ENCODE measurements at regions not wholly inside any gene's neighbourhood (a gene's known extent, or its start where the extent isn't known, plus 50 kb on each side); places are given as distances from the start of the nearest gene placed in this dataset.
"Not testable (repeated sequence)": the region's sequence is repeated elsewhere in the genome, so short reads cannot be mapped to it uniquely, and the experiment has no call there.

DNA sequence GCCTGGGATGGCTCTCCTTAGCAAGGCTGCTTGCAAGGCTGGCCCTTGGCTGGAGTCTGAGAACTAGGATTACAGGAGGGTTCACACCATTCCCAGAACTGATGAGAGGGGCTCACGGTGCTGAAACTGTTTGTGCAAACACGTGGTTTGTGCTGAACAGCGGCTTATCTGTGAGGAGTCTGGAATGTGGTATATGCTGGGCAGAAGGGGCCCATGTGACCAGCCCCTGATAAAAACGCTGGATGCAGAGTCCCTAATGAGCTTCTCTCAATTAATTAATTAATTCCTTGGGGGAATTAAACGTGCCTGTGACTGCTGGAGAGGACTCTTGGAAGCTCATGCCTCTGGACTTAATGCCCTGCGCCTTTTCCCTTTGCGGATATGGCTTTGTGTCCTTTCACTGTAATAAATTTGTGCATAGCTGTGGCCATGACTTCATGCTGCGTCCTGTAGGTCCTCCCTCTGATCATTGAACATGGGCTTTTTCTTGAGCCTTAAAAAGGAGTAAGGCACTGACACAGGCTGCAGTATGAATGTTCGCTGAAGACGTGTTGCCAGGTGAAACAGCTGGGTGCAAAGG lies 109.7 kb downstream of the CDRT15L2 start:
- H3K9me3 ChIP-seq; H3K27me3 ChIP-seq; H3K27ac ChIP-seq; DNase-seq; ATAC-seq (ENCODE audit: low FRiP score in 2 of 2); H3K4me3 ChIP-seq; H3K36me3 ChIP-seq; H3K4me1 ChIP-seq: not testable (repeated sequence)
- 54 to 60% methylated on average over 10 of the region's 10 CpGs for WGBS, 2 donors

DNA sequence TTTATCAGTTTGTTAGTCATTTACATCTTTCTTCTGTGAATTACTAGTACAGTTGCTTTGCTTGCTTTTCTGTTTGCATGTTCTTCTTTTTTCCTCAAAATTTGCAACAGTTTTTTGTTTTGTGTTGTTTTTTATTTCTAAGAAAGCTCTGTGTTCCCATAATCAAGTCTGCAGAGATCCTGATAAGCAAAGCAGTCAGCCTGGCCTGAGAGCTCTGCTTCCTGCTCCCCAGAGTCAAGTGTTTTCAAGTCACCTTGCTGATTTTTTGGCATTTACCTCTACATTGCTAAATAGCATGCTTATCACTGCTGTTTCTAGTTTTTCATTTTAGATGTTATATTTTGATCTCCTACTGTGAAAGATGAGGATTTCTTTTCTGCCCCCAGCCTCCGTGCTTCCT lies 113.2 kb downstream of the CDRT15L2 start:
- H3K9me3 ChIP-seq; H3K27me3 ChIP-seq; H3K4me1 ChIP-seq; H3K27ac ChIP-seq; H3K36me3 ChIP-seq; ATAC-seq (ENCODE audit: low FRiP score in 2 of 2); H3K4me3 ChIP-seq; DNase-seq: not testable (repeated sequence)
- 47 to 53% methylated on average over 1 of the region's 1 CpG for WGBS, 2 donors

DNA sequence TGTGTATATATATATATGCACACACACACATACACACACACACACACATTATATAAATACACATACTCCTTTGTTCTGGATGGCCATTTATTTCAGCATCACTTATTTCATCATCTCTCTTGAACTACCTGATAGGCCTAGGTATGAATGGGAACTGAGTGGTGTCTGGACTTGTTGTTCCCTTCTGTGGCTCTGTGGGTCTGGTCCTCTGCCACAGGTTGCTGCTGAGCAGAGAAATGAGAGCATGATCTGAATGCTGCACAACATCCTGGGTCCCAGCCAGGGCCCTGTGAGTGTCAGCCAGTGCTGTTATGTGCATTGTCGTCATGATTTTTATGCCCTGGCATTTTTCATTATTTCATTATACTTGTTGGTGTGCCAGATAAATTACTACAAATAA lies 116.3 kb downstream of the CDRT15L2 start:
- H3K9me3 ChIP-seq; DNase-seq; H3K27me3 ChIP-seq; H3K4me1 ChIP-seq; H3K27ac ChIP-seq; ATAC-seq (ENCODE audit: low FRiP score in 2 of 2); H3K36me3 ChIP-seq; H3K4me3 ChIP-seq: not testable (repeated sequence)
- 44 to 65% methylated on average over 1 of the region's 1 CpG for WGBS, 2 donors

DNA sequence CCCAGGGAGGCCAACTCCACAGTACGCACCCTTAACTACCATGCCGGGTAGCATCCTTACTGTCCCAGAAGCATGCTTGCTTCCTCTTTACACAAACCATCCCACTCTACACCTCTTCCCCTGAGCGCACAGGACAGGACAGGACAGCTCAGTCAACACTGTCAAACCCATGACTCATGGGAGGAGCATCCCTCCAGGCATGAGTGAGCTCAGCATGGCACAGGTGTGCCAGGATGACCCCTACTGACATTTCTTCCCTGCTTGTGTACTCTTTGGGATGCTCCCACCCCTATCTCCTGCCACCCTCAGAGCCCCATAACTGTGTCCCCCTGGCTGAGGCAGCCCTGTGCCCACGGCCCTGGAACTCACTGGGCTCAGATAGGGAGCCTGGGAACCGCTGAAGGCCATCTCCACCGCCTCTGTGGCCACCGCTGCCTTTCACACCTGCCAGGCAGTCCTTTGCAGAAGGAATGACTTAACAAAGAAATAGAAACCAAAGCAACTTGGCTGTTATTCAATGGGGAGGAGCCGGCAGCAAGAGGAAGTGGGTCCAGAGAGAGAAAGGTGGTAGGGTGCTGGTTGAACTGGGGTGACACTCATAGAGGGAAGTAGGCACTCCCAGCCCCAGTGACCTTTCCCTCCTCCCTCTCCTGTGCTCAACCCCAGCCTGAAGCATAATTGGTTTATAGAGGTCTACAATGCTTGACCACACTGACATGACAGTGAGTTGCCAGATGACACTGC lies 119.1 kb downstream of the CDRT15L2 start:
- DNase-seq, H3K36me3 ChIP-seq, H3K4me1 ChIP-seq, H3K27me3 ChIP-seq, H3K4me3 ChIP-seq, H3K27ac ChIP-seq, H3K9me3 ChIP-seq: not testable (repeated sequence)
- ATAC-seq (ENCODE audit: low FRiP score in 2 of 2) = peak; percentile 52 to 79
- 65 to 73% methylated on average over 4 of the region's 8 CpGs for WGBS, 2 donors

DNA sequence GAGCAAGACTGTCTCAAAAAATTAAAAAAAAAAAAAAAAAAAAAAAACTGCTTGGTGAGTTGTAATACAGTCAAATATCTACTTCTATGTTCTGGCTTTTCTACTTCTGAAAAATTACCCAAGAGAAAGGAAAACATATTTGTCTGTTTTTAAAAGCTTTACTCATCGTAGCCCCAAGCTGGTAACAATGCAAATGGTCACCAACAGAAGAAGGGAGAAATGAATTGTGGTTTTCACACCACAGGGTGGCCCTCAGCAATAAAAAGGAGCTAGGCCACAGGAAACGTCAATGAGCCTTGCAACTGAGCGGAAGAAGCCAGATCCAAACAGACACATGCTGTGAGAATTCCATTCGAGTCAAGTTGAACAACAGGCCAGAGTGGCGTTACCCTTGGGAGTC lies 121.0 kb downstream of the CDRT15L2 start:
- H3K9me3 ChIP-seq; ATAC-seq (ENCODE audit: low FRiP score in 2 of 2); H3K36me3 ChIP-seq; H3K27ac ChIP-seq; H3K4me1 ChIP-seq; H3K4me3 ChIP-seq; DNase-seq; H3K27me3 ChIP-seq: not testable (repeated sequence)
- 74 to 78% methylated on average over 5 of the region's 5 CpGs for WGBS, 2 donors

DNA sequence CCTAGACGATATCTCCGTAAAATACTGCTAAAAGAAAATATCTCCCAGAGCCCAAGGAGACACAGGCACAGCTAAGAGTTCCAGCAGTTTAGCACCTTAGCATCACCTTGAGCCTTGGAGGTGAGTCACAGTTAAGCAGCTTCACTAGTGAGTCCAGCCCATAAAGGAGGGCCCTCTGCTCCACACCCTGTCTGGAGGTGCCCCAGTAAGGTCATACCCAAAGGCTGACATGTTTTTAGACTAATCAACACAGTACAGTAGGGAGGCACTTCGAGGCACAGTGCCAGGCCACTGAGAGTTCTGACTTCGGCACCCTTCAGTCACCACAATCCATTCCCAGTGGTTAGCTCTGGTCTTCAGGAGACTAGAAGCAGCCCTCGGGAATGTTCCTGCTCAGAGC lies 121.8 kb downstream of the CDRT15L2 start:
- ATAC-seq (ENCODE audit: low FRiP score in 2 of 2); H3K4me3 ChIP-seq; H3K9me3 ChIP-seq; H3K4me1 ChIP-seq; H3K36me3 ChIP-seq; H3K27me3 ChIP-seq; H3K27ac ChIP-seq; DNase-seq: not testable (repeated sequence)
- 77 to 93% methylated on average over 5 of the region's 5 CpGs for WGBS, 2 donors

DNA sequence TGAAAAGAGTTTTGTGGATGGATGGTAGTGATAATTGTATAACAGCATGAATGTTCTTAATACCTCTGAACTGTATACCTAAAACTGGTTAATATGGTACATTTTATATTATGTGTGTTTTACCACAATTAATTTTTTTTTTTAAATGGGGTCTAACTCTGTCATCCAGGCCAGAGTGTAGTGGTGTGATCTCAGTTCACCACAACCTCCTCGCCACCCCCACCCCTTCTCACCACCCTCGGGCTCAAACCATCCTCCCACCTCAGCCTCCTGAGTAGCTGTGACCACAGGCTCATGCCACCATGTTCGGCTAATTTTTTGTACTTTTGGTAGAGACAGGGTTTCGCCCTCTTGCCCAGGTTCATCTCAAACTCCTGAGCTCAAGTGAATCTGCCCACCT lies 123.2 kb downstream of the CDRT15L2 start:
- DNase-seq (no peak), ATAC-seq (ENCODE audit: low FRiP score in 2 of 2) (no peak)
- Histone ChIP-seq H3K4me3 (no peak overlapping the region), H3K9me3 (no peaks in the 10 kb centered on the region), H3K27me3 (no peaks in the 10 kb centered on the region), H3K36me3 (no peaks in the 10 kb centered on the region), H3K27ac (no peak overlapping the region), H3K4me1 (no peaks in the 10 kb centered on the region)
- 87 to 92% methylated on average over 4 of the region's 4 CpGs for WGBS, 2 donors
- TF ChIP-seq EP300 (IDR thresholded peaks at IDR 0.05) (no peak), POLR2AphosphoS5 (IDR thresholded peaks at IDR 0.05) (no peak), POLR2A (IDR thresholded peaks at IDR 0.05) (no peak)
- TF ChIP-seq, protein P1, sequence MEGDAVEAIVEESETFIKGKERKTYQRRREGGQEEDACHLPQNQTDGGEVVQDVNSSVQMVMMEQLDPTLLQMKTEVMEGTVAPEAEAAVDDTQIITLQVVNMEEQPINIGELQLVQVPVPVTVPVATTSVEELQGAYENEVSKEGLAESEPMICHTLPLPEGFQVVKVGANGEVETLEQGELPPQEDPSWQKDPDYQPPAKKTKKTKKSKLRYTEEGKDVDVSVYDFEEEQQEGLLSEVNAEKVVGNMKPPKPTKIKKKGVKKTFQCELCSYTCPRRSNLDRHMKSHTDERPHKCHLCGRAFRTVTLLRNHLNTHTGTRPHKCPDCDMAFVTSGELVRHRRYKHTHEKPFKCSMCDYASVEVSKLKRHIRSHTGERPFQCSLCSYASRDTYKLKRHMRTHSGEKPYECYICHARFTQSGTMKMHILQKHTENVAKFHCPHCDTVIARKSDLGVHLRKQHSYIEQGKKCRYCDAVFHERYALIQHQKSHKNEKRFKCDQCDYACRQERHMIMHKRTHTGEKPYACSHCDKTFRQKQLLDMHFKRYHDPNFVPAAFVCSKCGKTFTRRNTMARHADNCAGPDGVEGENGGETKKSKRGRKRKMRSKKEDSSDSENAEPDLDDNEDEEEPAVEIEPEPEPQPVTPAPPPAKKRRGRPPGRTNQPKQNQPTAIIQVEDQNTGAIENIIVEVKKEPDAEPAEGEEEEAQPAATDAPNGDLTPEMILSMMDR (IDR thresholded peaks at IDR 0.05) = no peak

DNA sequence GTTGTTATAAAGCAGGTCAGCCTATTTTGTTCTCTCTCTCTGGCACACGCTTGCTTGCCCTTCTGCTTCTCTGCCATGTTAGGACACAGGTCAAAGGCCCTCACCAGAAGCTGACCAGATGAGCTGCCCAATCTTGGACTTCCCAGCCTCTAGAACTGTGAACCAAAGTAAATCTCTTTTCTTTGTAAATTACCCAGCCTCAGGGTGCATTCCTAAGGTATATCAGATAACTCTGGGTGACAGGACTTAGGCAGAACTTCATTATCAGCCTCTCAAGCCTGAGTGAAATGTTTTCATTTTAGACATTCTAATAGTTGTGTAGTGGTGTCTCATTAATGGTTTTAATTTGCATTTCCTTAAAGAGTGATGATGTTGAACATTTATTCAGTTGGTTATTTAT lies 124.3 kb downstream of the CDRT15L2 start:
- H3K27ac ChIP-seq = no peak overlapping the region
- DNase-seq = no peak
- 87 to 100% methylated on average over 1 of the region's 1 CpG for WGBS, 2 donors
- no peaks in the 10 kb centered on the region for H3K36me3 ChIP-seq
- no peaks in the 10 kb centered on the region for H3K27me3 ChIP-seq
- no peak for ATAC-seq (ENCODE audit: low FRiP score in 2 of 2)
- H3K4me3 ChIP-seq = no peak overlapping the region
- no peaks in the 10 kb centered on the region for H3K4me1 ChIP-seq
- TF ChIP-seq EP300 (IDR thresholded peaks at IDR 0.05) (no peak), POLR2A (IDR thresholded peaks at IDR 0.05) (no peak), POLR2AphosphoS5 (IDR thresholded peaks at IDR 0.05) (no peak)
- TF ChIP-seq, protein P1 (IDR thresholded peaks at IDR 0.05) = no peak
- no peaks in the 10 kb centered on the region for H3K9me3 ChIP-seq

DNA sequence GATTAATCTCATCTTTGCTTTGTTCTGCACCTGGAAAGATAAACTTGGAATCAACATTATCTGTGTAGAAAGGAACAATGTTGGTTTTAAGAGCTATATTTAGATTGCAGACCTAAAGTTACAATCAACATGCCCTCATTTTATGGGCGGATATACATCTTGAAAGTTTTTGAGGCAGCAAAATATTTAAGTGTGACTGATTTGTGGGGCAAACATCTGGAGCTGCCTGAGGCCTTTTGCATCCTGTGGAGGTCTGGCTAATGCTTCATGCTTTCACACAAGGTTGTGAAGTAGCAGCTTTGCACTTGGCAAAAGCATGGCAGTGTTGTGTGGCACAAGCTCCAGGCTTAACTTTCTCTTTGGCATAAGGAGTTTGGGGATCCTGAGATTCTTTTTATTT lies 125.7 kb downstream of the CDRT15L2 start:
- H3K27me3 ChIP-seq; H3K36me3 ChIP-seq; DNase-seq; H3K4me3 ChIP-seq; H3K4me1 ChIP-seq; ATAC-seq (ENCODE audit: low FRiP score in 2 of 2); H3K27ac ChIP-seq; H3K9me3 ChIP-seq: not testable (repeated sequence)
- 75 to 80% methylated on average over 1 of the region's 1 CpG for WGBS, 2 donors

All from upper lobe of left lung (tissue), 6 donors.